Trophoblast cell (in vitro differentiated cells and primary cell): ENCODE measurements at regions not wholly inside any gene's neighbourhood (a gene's known extent, or its start where the extent isn't known, plus 50 kb on each side); places are given as distances from the start of the nearest gene placed in this dataset.

Experiments
- DNase-seq, 2 donors: peaks; one replicate each; pipeline ENCODE4 v3.0.0-alpha.2; 2016
- H2AFZ ChIP-seq: 2 replicates; pipeline ENCODE4 v1.6.1; 2013; ENCODE audit warnings: low read length, moderate library complexity, mild to moderate bottlenecking; ENCODE audit not compliant: insufficient read depth, poor library complexity
- H2AK5ac ChIP-seq: 2 replicates; pipeline ENCODE4 v1.6.1; 2013; ENCODE audit warnings: mild to moderate bottlenecking, low read length
- H2BK120ac ChIP-seq: 2 replicates; pipeline ENCODE4 v1.6.1; 2013; ENCODE audit warnings: low read length, mild to moderate bottlenecking, moderate library complexity; ENCODE audit not compliant: insufficient read depth, poor library complexity
- H2BK12ac ChIP-seq: 2 replicates; pipeline ENCODE4 v1.6.1; 2013; ENCODE audit warnings: mild to moderate bottlenecking, low read length, moderate library complexity
- H2BK5ac ChIP-seq: 2 replicates; pipeline ENCODE4 v1.6.1; 2013; ENCODE audit warnings: low read length, low read depth, moderate library complexity, mild to moderate bottlenecking; ENCODE audit not compliant: poor library complexity
- H3K14ac ChIP-seq: 2 replicates; pipeline ENCODE4 v1.6.1; 2013; ENCODE audit warnings: mild to moderate bottlenecking, low read length
- H3K18ac ChIP-seq: 2 replicates; pipeline ENCODE4 v1.6.1; 2013; ENCODE audit warnings: mild to moderate bottlenecking, low read length
- H3K23ac ChIP-seq: 2 replicates; pipeline ENCODE4 v1.6.1; 2013; ENCODE audit warnings: low read length
- H3K27ac ChIP-seq: 2 replicates; pipeline ENCODE4 v1.5.1; 2013; ENCODE audit warnings: low read depth, mild to moderate bottlenecking, inconsistent platforms, low read length, moderate library complexity
- H3K27me3 ChIP-seq: 2 replicates; pipeline ENCODE4 v1.6.1; 2013; ENCODE audit warnings: inconsistent platforms, mild to moderate bottlenecking, low read length, moderate library complexity; ENCODE audit not compliant: insufficient read depth
- H3K36me3 ChIP-seq, 2 experiments: 1 replicate in 1 of 2; 2 replicates in 1 of 2; pipeline ENCODE4 v1.6.1; 2013; ENCODE audit warnings: low read length in 2 of 2, mild to moderate bottlenecking in 2 of 2, moderate library complexity in 1 of 2; ENCODE audit not compliant: insufficient read depth in 2 of 2, control insufficient read depth in 1 of 2
- H3K4ac ChIP-seq: 2 replicates; pipeline ENCODE4 v1.6.1; 2013; ENCODE audit warnings: low read depth, mild to moderate bottlenecking, low read length, moderate library complexity
- H3K4me1 ChIP-seq, 2 experiments: 1 replicate in 1 of 2; 2 replicates in 1 of 2; pipeline ENCODE4 v1.6.1; 2013; ENCODE audit warnings: low read length in 2 of 2, mild to moderate bottlenecking in 2 of 2, moderate library complexity in 1 of 2; ENCODE audit not compliant: insufficient read depth in 2 of 2, control insufficient read depth in 1 of 2
- H3K4me2 ChIP-seq: 2 replicates; pipeline ENCODE4 v1.6.1; 2013; ENCODE audit warnings: inconsistent platforms, mild to moderate bottlenecking, low read length, moderate library complexity
- H3K4me3 ChIP-seq: 2 replicates; pipeline ENCODE4 v1.5.1; 2013; ENCODE audit warnings: mild to moderate bottlenecking, low read depth, low read length, inconsistent platforms
- H3K79me1 ChIP-seq: one replicate; pipeline ENCODE4 v1.6.1; 2013; ENCODE audit warnings: low read length
- H3K79me2 ChIP-seq: 2 replicates; pipeline ENCODE4 v1.6.1; 2013; ENCODE audit warnings: low read length, mild to moderate bottlenecking; ENCODE audit not compliant: control insufficient read depth, insufficient read depth, poor library complexity
- H3K9ac ChIP-seq: 2 replicates; pipeline ENCODE4 v1.6.1; 2013; ENCODE audit warnings: mild to moderate bottlenecking, low read length
- H3K9me3 ChIP-seq: 2 replicates; pipeline ENCODE4 v1.6.1; 2013; ENCODE audit warnings: low read depth, mild to moderate bottlenecking, control low read depth, inconsistent platforms, low read length; ENCODE audit not compliant: insufficient read depth
- H4K12ac ChIP-seq: 2 replicates; pipeline ENCODE4 v1.6.1; 2013; ENCODE audit warnings: low read depth, mild to moderate bottlenecking, low read length, moderate library complexity
- H4K8ac ChIP-seq: 2 replicates; pipeline ENCODE4 v1.6.1; 2013; ENCODE audit warnings: low read depth, mild to moderate bottlenecking, low read length, moderate library complexity
- H4K91ac ChIP-seq: one replicate; pipeline ENCODE4 v1.6.1; 2013; ENCODE audit warnings: low read depth, mild to moderate bottlenecking, low read length, moderate library complexity
- WGBS: extraction: QIAGEN DNeasy Blood & Tissue Kit; methylation state at CpG from one replicate; pipeline ENCODE4 v1.1.7; 2013; ENCODE audit warnings: missing lambda C conversion rate; ENCODE audit not compliant: insufficient read length, insufficient coverage; ENCODE audit errors: extremely low coverage; 5-methylcytosine and 5-hydroxymethylcytosine counted together

DNA sequence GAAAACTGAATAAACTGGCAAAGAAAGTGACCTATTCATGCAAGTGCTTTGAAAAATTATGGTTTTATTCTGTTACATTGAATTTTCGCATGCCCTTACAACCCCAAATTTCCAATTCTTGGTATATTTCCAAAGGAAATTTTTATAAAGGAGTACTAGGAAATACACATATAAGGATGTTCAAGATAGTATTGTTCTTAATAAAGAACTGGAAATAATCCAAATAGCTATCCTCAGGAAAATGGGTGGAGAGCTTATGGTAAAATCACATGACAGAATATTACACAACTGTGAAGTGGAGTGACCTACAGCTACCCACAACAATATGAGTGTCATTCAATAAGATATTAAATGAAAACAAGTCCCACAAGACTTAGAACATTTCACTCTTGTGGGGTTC is 138.9 kb upstream of the BMPER start:
- no peak for DNase-seq
- no peak overlapping the region for H2BK12ac ChIP-seq
- H3K27me3 ChIP-seq: no peaks in the 10 kb centered on the region
- H3K23ac ChIP-seq: no peak overlapping the region
- no peaks in the 10 kb centered on the region for H3K79me2 ChIP-seq
- no peaks in the 10 kb centered on the region for H3K9me3 ChIP-seq
- H4K12ac ChIP-seq: no peak overlapping the region
- H3K14ac ChIP-seq: no peak overlapping the region
- H3K9ac ChIP-seq: no peak overlapping the region
- no peak overlapping the region for H3K4me3 ChIP-seq
- peaks cover 0 to 3% of the 10 kb centered on the region in 2 experiments for H3K4me1 ChIP-seq
- no peak overlapping the region for H2BK120ac ChIP-seq
- H2AFZ ChIP-seq: no peak overlapping the region
- H4K8ac ChIP-seq: no peak overlapping the region
- H3K36me3 ChIP-seq: no peaks in the 10 kb centered on the region
- H2BK5ac ChIP-seq: no peak overlapping the region
- H3K18ac ChIP-seq: no peak overlapping the region
- H2AK5ac ChIP-seq: no peak overlapping the region
- no CpG with 5 or more reads among the region's 1 CpG for WGBS
- H4K91ac ChIP-seq: no peak overlapping the region
- H3K4me2 ChIP-seq: no peak overlapping the region
- no peak overlapping the region for H3K27ac ChIP-seq
- no peak overlapping the region for H3K4ac ChIP-seq
- no peaks in the 10 kb centered on the region for H3K79me1 ChIP-seq

DNA sequence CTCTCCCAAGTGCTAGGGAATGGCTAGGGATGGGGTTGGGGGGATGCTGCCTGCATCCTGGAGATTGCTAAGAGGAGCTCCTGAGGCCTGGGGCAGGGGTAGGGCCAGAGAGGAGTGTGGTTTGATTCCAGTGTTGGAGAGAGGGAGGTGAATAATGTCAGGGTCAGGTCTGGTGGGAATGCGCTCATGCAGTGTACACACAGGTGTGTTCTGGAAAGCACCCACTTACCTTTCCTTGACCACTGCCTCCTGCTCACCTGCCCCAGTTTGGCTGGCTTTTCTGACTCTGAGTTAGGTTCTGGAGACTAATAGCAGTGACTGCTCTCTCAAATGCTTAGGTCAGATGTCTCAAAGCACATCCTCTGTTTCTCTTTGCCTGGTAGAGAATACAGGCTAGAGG is 135.4 kb upstream of the BMPER start:
- Histone ChIP-seq H3K4me1 (peaks cover 0 to 3% of the 10 kb centered on the region in 2 experiments), H3K36me3 (no peaks in the 10 kb centered on the region), H2AK5ac (no peak overlapping the region), H4K91ac (no peak overlapping the region), H2BK5ac (no peak overlapping the region), H2BK12ac (no peak overlapping the region), H4K12ac (no peak overlapping the region), H3K18ac (no peak overlapping the region), H2AFZ (no peak overlapping the region), H3K23ac (no peak overlapping the region), H3K79me1 (no peaks in the 10 kb centered on the region), H3K4ac (no peak overlapping the region), H3K27ac (no peak overlapping the region), H4K8ac (no peak overlapping the region), H3K4me3 (no peak overlapping the region), H3K4me2 (no peak overlapping the region), H3K9ac (no peak overlapping the region), H3K79me2 (no peaks in the 10 kb centered on the region), H3K14ac (no peak overlapping the region), H2BK120ac (no peak overlapping the region), H3K27me3 (no peaks in the 10 kb centered on the region), H3K9me3 (no peaks in the 10 kb centered on the region)
- no peak for DNase-seq
- no CpG with 5 or more reads among the region's 1 CpG for WGBS

- Histone ChIP-seq H3K27ac (no peak overlapping the region), H2BK5ac (no peak overlapping the region), H4K8ac (no peak overlapping the region), H3K18ac (no peak overlapping the region), H3K36me3 (no peaks in the 10 kb centered on the region), H2BK12ac (no peak overlapping the region), H3K79me1 (no peaks in the 10 kb centered on the region), H4K91ac (no peak overlapping the region), H3K27me3 (no peaks in the 10 kb centered on the region), H2BK120ac (no peak overlapping the region), H3K4me1 (peaks cover 0 to 1% of the 10 kb centered on the region in 2 experiments), H2AFZ (no peak overlapping the region), H4K12ac (no peak overlapping the region), H3K79me2 (no peaks in the 10 kb centered on the region), H3K9ac (no peak overlapping the region), H3K14ac (no peak overlapping the region), H3K23ac (no peak overlapping the region), H3K4me2 (no peak overlapping the region), H3K4ac (no peak overlapping the region), H3K4me3 (no peak overlapping the region), H3K9me3 (no peaks in the 10 kb centered on the region), H2AK5ac (no peak overlapping the region)
- WGBS: no CpG with 5 or more reads among the region's 4 CpGs
- DNase-seq: no peak
These were observed 134.8 kb upstream of the BMPER start for GRCh38 chr7:33770576-33770975.

DNA sequence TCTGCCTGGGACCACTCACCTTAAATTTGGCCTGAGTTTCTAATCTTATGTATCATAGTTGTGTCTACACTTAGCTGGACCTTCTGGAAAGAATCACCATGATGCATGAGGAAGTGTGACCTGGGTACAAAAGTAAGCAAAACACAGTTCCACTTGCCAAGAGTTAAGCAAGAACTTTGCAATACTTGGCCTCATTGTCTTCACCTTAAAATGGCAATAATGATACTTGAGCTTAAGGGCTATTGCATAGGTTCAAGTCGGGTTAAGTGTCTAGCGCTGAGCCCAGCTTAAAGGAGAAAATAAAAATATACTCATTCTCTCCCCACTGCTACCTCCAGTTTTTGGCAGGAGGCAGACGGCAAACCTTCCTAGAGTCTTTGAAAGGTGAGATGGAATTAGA is 133.9 kb upstream of the BMPER start:
- H3K23ac ChIP-seq: no peak overlapping the region
- H3K4me1 ChIP-seq: no peaks in the 10 kb centered on the region
- H4K12ac ChIP-seq: no peak overlapping the region
- no peak overlapping the region for H4K8ac ChIP-seq
- no peak overlapping the region for H3K4me2 ChIP-seq
- no peaks in the 10 kb centered on the region for H3K79me1 ChIP-seq
- H2AK5ac ChIP-seq: no peak overlapping the region
- H3K27ac ChIP-seq: no peak overlapping the region
- no peak for DNase-seq
- H2BK5ac ChIP-seq: no peak overlapping the region
- no peaks in the 10 kb centered on the region for H3K36me3 ChIP-seq
- no CpG with 5 or more reads among the region's 3 CpGs for WGBS
- no peak overlapping the region for H3K9ac ChIP-seq
- H4K91ac ChIP-seq: no peak overlapping the region
- no peak overlapping the region for H2BK12ac ChIP-seq
- no peak overlapping the region for H3K18ac ChIP-seq
- no peak overlapping the region for H3K14ac ChIP-seq
- H3K4me3 ChIP-seq: no peak overlapping the region
- no peak overlapping the region for H2BK120ac ChIP-seq
- no peaks in the 10 kb centered on the region for H3K9me3 ChIP-seq
- no peak overlapping the region for H3K4ac ChIP-seq
- no peaks in the 10 kb centered on the region for H3K79me2 ChIP-seq
- no peak overlapping the region for H2AFZ ChIP-seq
- H3K27me3 ChIP-seq: no peaks in the 10 kb centered on the region
